Karpas-422 (cell line): ENCODE measurements at regions not wholly inside any gene's neighbourhood (a gene's known extent, or its start where the extent isn't known, plus 50 kb on each side); places are given as distances from the start of the nearest gene placed in this dataset.

Experiments
- DNase-seq: peaks from one replicate; pipeline ENCODE4 v3.0.0-alpha.2; 2015
- H2AFZ ChIP-seq: fragments of 200-600 bp; sonication (generic); 2 replicates; pipeline ENCODE4 v1.6.1; 2014; ENCODE audit warnings: antibody characterized with exemption, low read length, mixed read lengths
- H3K27ac ChIP-seq: fragments of 200-600 bp; sonication (generic); 2 replicates; pipeline ENCODE4 v1.5.1; 2014; ENCODE audit warnings: mild to moderate bottlenecking, low read length, moderate library complexity
- H3K27me3 ChIP-seq: fragments of 200-600 bp; sonication (generic); 2 replicates; pipeline ENCODE4 v1.6.1; 2014; ENCODE audit warnings: low read length, mixed read lengths
- H3K36me3 ChIP-seq: fragments of 200-600 bp; sonication (generic); 2 replicates; pipeline ENCODE4 v1.6.1; 2014; ENCODE audit warnings: low read length, mixed read lengths; ENCODE audit not compliant: insufficient read depth
- H3K4me1 ChIP-seq: fragments of 200-600 bp; sonication (generic); 2 replicates; pipeline ENCODE4 v1.6.1; 2014; ENCODE audit warnings: mild to moderate bottlenecking, low read length, mixed read lengths
- H3K4me2 ChIP-seq: fragments of 200-600 bp; sonication (generic); 2 replicates; pipeline ENCODE4 v1.6.1; 2014; ENCODE audit warnings: low read length, low read depth, mild to moderate bottlenecking; ENCODE audit not compliant: poor library complexity, severe bottlenecking
- H3K4me3 ChIP-seq: fragments of 200-600 bp; sonication (generic); 2 replicates; pipeline ENCODE4 v1.5.1; 2014; ENCODE audit warnings: mild to moderate bottlenecking, antibody characterized with exemption, low read length, mixed read lengths
- H3K79me2 ChIP-seq: fragments of 200-600 bp; sonication (generic); 2 replicates; pipeline ENCODE4 v1.6.1; 2014; ENCODE audit warnings: mild to moderate bottlenecking, low read length, mixed read lengths
- H3K9ac ChIP-seq: fragments of 200-600 bp; sonication (generic); 2 replicates; pipeline ENCODE4 v1.6.0; 2014; ENCODE audit warnings: low read length
- H3K9me2 ChIP-seq: fragments of 200-600 bp; sonication (generic), shearing (Covaris generic); replicated peaks from 2 replicates; pipeline ENCODE4 v1.6.0; 2014; ENCODE audit warnings: mild to moderate bottlenecking, low read length, moderate library complexity; ENCODE audit not compliant: insufficient read depth
- H3K9me3 ChIP-seq: fragments of 300-700, 200-600 bp; sonication (generic); 2 replicates; pipeline ENCODE4 v1.6.1; 2014; ENCODE audit warnings: low read length, mixed read lengths
- H4K20me1 ChIP-seq: fragments of 200-600 bp; sonication (generic); 2 replicates; pipeline ENCODE4 v1.6.1; 2014; ENCODE audit warnings: mild to moderate bottlenecking, antibody characterized with exemption, low read length, low read depth; ENCODE audit not compliant: insufficient read depth

- H3K4me3 ChIP-seq: no peak overlapping the region
- no peak overlapping the region for H3K4me2 ChIP-seq
- H3K9me2 ChIP-seq: no peaks in the 10 kb centered on the region
- H3K36me3 ChIP-seq: no peaks in the 10 kb centered on the region
- DNase-seq: no peak
- no peaks in the 10 kb centered on the region for H3K27me3 ChIP-seq
- no peak overlapping the region for H3K27ac ChIP-seq
- H3K79me2 ChIP-seq: no peaks in the 10 kb centered on the region
- peaks cover 62% of the 10 kb centered on the region for H3K9me3 ChIP-seq
- H3K4me1 ChIP-seq: no peaks in the 10 kb centered on the region
- H3K9ac ChIP-seq: no peak overlapping the region
- no peak overlapping the region for H2AFZ ChIP-seq
- H4K20me1 ChIP-seq: no peaks in the 10 kb centered on the region
Measured at GRCh38 chr2:82143343-82143742, 1838.8 kb upstream of the LRRTM1 start.

DNA sequence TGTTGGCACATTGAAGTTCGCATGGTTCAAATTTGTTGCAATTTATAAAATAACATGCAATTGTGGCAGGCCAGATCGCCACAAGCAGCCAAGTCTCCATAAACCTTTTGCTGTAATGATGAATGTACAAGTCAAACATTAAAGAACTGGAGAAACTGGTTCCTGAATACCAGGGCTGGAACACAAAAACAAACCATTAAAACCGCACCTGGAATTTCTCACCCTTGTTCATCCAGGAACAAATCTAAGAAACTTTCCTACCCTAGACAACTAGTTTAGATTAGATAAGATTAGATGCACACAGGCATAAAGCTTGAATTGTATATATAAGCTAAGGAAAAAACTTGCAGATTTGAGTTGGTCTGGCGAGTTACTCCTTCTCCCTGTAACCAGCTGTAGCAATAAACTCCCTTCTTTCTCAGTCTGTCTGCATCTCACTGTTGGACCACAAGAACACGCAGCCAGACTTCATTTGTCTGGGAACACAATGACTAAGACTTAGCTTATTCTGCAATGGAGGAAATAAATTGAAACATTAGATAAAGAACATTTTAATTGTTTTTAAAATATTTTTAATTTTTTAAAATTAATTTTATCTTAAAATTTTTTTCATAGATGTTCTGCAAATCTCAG is 1835.5 kb upstream of the LRRTM1 start:
- no peak overlapping the region for H3K4me3 ChIP-seq
- no peak overlapping the region for H3K9ac ChIP-seq
- DNase-seq: no peak
- no peaks in the 10 kb centered on the region for H3K9me2 ChIP-seq
- H2AFZ ChIP-seq: no peak overlapping the region
- H3K4me2 ChIP-seq: no peak overlapping the region
- no peaks in the 10 kb centered on the region for H3K4me1 ChIP-seq
- H3K36me3 ChIP-seq: no peaks in the 10 kb centered on the region
- peaks cover 58% of the 10 kb centered on the region for H3K9me3 ChIP-seq
- no peaks in the 10 kb centered on the region for H3K27me3 ChIP-seq
- H3K79me2 ChIP-seq: no peaks in the 10 kb centered on the region
- H4K20me1 ChIP-seq: no peaks in the 10 kb centered on the region
- no peak overlapping the region for H3K27ac ChIP-seq

DNA sequence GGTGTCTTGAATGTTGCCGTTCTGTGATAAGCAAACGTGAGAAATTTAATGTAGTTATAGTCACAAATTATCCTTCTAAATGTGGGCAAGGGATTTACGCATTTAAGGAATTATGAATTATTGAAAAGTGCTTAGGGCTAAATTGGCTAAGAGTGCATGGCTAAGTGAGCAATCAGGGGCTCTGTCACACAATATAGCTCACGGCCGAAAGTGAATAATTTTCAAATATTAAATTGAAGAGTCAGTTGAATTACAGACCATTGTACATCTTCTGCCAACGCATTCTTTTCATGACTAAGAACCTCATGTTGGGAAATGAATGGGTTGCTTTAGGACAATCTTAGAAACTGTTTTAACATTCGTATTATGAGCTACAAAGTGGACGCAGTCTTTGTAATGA is 1832.9 kb upstream of the LRRTM1 start:
- DNase-seq: no peak
- Histone ChIP-seq H3K27me3 (no peaks in the 10 kb centered on the region), H3K4me2 (no peak overlapping the region), H3K4me3 (no peak overlapping the region), H4K20me1 (no peaks in the 10 kb centered on the region), H3K4me1 (no peaks in the 10 kb centered on the region), H3K36me3 (no peaks in the 10 kb centered on the region), H3K9ac (no peak overlapping the region), H3K79me2 (no peaks in the 10 kb centered on the region), H3K27ac (no peak overlapping the region), H2AFZ (no peak overlapping the region), H3K9me2 (no peaks in the 10 kb centered on the region), H3K9me3 (peaks cover 51% of the 10 kb centered on the region)

- DNase-seq: no peak
Measured at GRCh38 chr2:82128051-82128450, 1823.5 kb upstream of the LRRTM1 start.

DNA sequence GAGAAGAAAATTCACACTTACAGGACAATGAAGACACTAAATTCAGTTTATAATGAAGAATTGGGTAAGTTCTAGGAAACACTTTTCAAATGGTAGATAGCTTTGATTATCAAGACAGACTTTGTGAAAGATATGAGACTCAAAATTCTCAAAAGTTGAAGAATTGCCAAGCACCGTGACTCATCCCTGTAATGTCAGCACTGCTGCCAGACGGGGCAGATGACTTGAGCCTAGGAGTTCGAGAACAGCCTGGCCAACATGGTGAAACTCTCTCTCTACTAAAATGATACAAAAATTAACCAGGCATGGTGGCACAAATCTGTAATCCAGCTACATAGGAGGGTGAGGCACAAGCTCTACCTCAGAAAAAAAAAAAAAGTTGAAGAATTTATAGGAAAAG is 1820.1 kb upstream of the LRRTM1 start:
- Histone ChIP-seq H3K27ac (no peak overlapping the region), H3K36me3 (no peaks in the 10 kb centered on the region), H3K4me3 (no peak overlapping the region), H3K9ac (no peak overlapping the region), H3K4me1 (no peaks in the 10 kb centered on the region), H3K4me2 (no peak overlapping the region), H3K27me3 (no peaks in the 10 kb centered on the region), H3K9me3 (peaks cover 57% of the 10 kb centered on the region), H3K79me2 (no peaks in the 10 kb centered on the region), H4K20me1 (no peaks in the 10 kb centered on the region), H2AFZ (no peak overlapping the region), H3K9me2 (no peaks in the 10 kb centered on the region)
- no peak for DNase-seq

More at GRCh38 chr2:82128051-82128450, 1823.5 kb upstream of the LRRTM1 start:
- Histone ChIP-seq H2AFZ (no peak overlapping the region), H3K27ac (no peak overlapping the region), H3K9me3 (peaks cover 60% of the 10 kb centered on the region), H3K79me2 (no peaks in the 10 kb centered on the region), H3K36me3 (no peaks in the 10 kb centered on the region), H3K27me3 (no peaks in the 10 kb centered on the region), H3K9ac (no peak overlapping the region), H3K4me1 (no peaks in the 10 kb centered on the region), H3K4me2 (no peak overlapping the region), H4K20me1 (no peaks in the 10 kb centered on the region), H3K4me3 (no peak overlapping the region), H3K9me2 (no peaks in the 10 kb centered on the region)

DNA sequence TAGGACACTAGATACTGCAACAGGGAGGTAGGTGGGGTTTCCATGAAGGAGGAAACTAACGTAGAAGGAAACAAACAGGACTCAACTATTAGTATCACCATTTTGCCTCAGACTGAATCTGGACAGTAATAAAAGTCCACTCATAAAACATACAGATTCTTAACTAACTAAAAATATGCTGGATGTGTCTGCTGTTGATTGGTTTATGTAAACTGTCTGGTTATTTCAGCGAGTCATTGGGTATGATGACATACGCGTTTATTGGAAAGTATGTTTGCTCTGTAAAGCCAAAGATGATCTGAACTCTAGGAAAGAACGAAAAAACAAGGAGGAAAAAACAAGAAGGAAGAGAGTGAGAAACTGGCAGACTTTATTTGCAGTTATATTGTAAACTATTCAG is 1816.1 kb upstream of the LRRTM1 start:
- Histone ChIP-seq H3K36me3 (no peaks in the 10 kb centered on the region), H2AFZ (no peak overlapping the region), H3K4me2 (no peak overlapping the region), H3K4me3 (no peak overlapping the region), H3K9ac (no peak overlapping the region), H3K27me3 (no peaks in the 10 kb centered on the region), H3K79me2 (no peaks in the 10 kb centered on the region), H4K20me1 (no peaks in the 10 kb centered on the region), H3K4me1 (no peaks in the 10 kb centered on the region), H3K9me3 (peaks cover 53% of the 10 kb centered on the region), H3K27ac (no peak overlapping the region), H3K9me2 (no peaks in the 10 kb centered on the region)
- DNase-seq: no peak

DNA sequence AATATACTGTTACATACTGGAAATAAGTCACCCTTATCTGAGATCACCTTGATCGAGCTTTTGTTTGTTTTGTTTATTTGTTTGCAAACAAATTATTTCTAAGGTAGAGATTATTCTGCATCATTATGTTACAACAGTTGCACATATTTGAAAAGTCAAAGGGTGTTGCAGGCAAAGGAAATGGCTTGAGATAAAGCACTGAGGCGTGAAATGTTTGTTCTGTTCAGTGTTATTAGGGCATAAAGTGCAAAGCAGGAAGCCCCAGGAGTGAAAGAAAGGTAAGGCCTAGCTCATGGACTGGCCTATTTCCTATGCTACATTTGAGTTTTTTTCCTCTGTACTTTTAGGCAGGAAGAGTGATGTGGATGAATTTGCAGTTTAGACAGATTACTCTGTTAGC is 1815.6 kb upstream of the LRRTM1 start:
- Histone ChIP-seq H3K4me1 (no peaks in the 10 kb centered on the region), H2AFZ (no peak overlapping the region)

GRCh38 chr2:82109418-82109817 is 1804.9 kb upstream of the LRRTM1 start:
- Histone ChIP-seq H3K4me1 (no peaks in the 10 kb centered on the region), H3K4me2 (no peak overlapping the region), H3K9me3 (peaks cover 19% of the 10 kb centered on the region), H3K9ac (no peak overlapping the region), H3K27ac (no peak overlapping the region), H2AFZ (no peak overlapping the region), H3K4me3 (no peak overlapping the region), H3K27me3 (no peaks in the 10 kb centered on the region), H4K20me1 (no peaks in the 10 kb centered on the region), H3K36me3 (no peaks in the 10 kb centered on the region), H3K9me2 (no peaks in the 10 kb centered on the region; the same call in 1 of the 2 replicates), H3K79me2 (no peaks in the 10 kb centered on the region)
- DNase-seq: no peak

More for the DNA sequence above, 1815.6 kb upstream of the LRRTM1 start:
- H3K36me3 ChIP-seq: no peaks in the 10 kb centered on the region
- no peaks in the 10 kb centered on the region for H3K27me3 ChIP-seq
- no peak for DNase-seq
- no peaks in the 10 kb centered on the region for H4K20me1 ChIP-seq
- peaks cover 56% of the 10 kb centered on the region for H3K9me3 ChIP-seq
- no peaks in the 10 kb centered on the region for H3K79me2 ChIP-seq
- H3K27ac ChIP-seq: no peak overlapping the region
- no peak overlapping the region for H3K4me3 ChIP-seq
- H3K9ac ChIP-seq: no peak overlapping the region
- H3K4me2 ChIP-seq: no peak overlapping the region
- H3K9me2 ChIP-seq: no peaks in the 10 kb centered on the region
